Stomach (tissue), 4 donors: ENCODE measurements at regions not wholly inside any gene's neighbourhood (a gene's known extent, or its start where the extent isn't known, plus 50 kb on each side); places are given as distances from the start of the nearest gene placed in this dataset.
A peak's percentile ranks its signal among the peaks of the same experiment; 100 is the strongest.

Source experiments
- CTCF ChIP-seq, 7 experiments: fragments of 450-650 bp in 4 of 7; fragments of 200-600 bp in 3 of 7; sonication (generic) in 3 of 7; IDR thresholded peaks; one replicate each; pipeline ENCODE4 v1.5.1; 2016 to 2019; ENCODE audit warnings: antibody characterized with exemption in 7 of 7, control low read depth in 2 of 7, mild to moderate bottlenecking in 1 of 7
- EP300 ChIP-seq: sonication (generic); formaldehyde crosslinking; IDR thresholded peaks from one replicate; pipeline ENCODE4 v1.6.1; 2017; ENCODE audit warnings: antibody characterized with exemption
- POLR2A ChIP-seq, 4 donors: fragments of 450-650 bp; IDR thresholded peaks; one replicate each; pipeline ENCODE4 v1.6.1; 2016; ENCODE audit warnings: antibody characterized with exemption in 4 of 4, control low read depth in 2 of 4, mild to moderate bottlenecking in 1 of 4, moderate library complexity in 1 of 4
- POLR2AphosphoS5 ChIP-seq, 3 donors: sonication (generic); formaldehyde crosslinking; IDR thresholded peaks; one replicate each; pipeline ENCODE4 v1.6.1; 2016; ENCODE audit warnings: antibody characterized with exemption in 3 of 3

DNA sequence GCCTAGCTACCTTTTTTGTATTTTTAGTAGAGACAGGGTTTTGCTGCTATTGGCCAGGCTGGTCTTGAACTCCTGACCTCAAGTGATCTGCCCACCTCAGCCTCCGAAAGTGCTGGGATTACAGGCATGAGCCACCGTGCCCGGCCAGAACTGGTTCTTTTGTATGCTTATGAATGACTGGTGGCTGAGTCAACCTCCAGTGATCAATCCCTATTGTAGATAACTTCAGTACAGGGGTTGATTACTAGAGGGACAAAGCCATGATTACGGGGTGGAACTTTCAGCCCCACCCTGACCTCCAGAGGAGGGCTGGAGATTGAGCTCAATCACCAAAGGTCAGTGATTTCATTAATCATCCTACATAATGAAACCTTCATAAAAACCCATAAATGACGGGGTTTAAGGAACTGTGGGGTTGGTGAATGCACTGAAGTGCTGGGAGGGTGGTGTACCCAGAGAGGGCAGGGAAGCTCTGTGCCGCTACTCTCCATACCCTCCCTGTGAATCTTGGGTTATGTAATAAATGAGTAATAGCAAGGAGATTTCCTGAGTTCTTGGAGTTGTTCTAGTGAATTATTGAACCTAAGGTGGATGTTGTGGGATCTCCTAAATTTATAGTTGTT is 281.8 kb upstream of the CXCR4 start:
- TF ChIP-seq CTCF (IDR thresholded peaks at IDR 0.05) (no peak), POLR2A (IDR thresholded peaks at IDR 0.05) (no peak), POLR2AphosphoS5 (IDR thresholded peaks at IDR 0.05) (peak in 1 of 3 donors; percentile 59), EP300 (no peak)
